Mesendoderm (in vitro differentiated cells): ENCODE measurements at regions not wholly inside any gene's neighbourhood (a gene's known extent, or its start where the extent isn't known, plus 50 kb on each side); places are given as distances from the start of the nearest gene placed in this dataset.

Experiments
- DNase-seq: peaks from one replicate; pipeline ENCODE4 v3.0.0; 2013
- H2AK5ac ChIP-seq: 2 replicates; pipeline ENCODE4 v1.6.1; 2013; ENCODE audit warnings: low read length, inconsistent platforms
- H2BK120ac ChIP-seq: 2 replicates; pipeline ENCODE4 v1.6.1; 2013; ENCODE audit warnings: low read depth, mild to moderate bottlenecking, low read length, moderate library complexity, mixed read lengths
- H2BK15ac ChIP-seq: replicated peaks from 2 replicates; pipeline ENCODE4 v1.6.1; 2013; ENCODE audit warnings: low read depth, mild to moderate bottlenecking, moderate library complexity
- H2BK5ac ChIP-seq: 2 replicates; pipeline ENCODE4 v1.6.1; 2013; ENCODE audit warnings: low read length, inconsistent platforms
- H3K18ac ChIP-seq: 2 replicates; pipeline ENCODE4 v1.6.1; 2013; ENCODE audit warnings: mild to moderate bottlenecking, low read length, mixed read lengths
- H3K23ac ChIP-seq: one replicate; pipeline ENCODE4 v1.6.1; 2013; ENCODE audit warnings: low read length
- H3K27ac ChIP-seq: 2 replicates; pipeline ENCODE4 v1.5.1; 2013; ENCODE audit warnings: low read depth, mild to moderate bottlenecking, inconsistent platforms, low read length, moderate library complexity
- H3K27me3 ChIP-seq: 2 replicates; pipeline ENCODE4 v1.6.1; 2013; ENCODE audit warnings: low read length, control low read depth, mild to moderate bottlenecking, inconsistent platforms; ENCODE audit not compliant: insufficient read depth, poor library complexity
- H3K36me3 ChIP-seq: 2 replicates; pipeline ENCODE4 v1.6.1; 2013; ENCODE audit warnings: low read length, inconsistent platforms; ENCODE audit not compliant: control insufficient read depth, insufficient read depth
- H3K4ac ChIP-seq: one replicate; pipeline ENCODE4 v1.6.1; 2013; ENCODE audit warnings: low read depth, mild to moderate bottlenecking, low read length, moderate library complexity
- H3K4me1 ChIP-seq: 2 replicates; pipeline ENCODE4 v1.6.1; 2013; ENCODE audit warnings: low read depth, low read length, inconsistent platforms; ENCODE audit not compliant: control insufficient read depth
- H3K4me2 ChIP-seq: 2 replicates; pipeline ENCODE4 v1.6.1; 2013; ENCODE audit warnings: low read length
- H3K4me3 ChIP-seq: 2 replicates; pipeline ENCODE4 v1.5.1; 2013; ENCODE audit warnings: mild to moderate bottlenecking, low read length
- H3K56ac ChIP-seq: one replicate; pipeline ENCODE4 v1.6.1; 2013; ENCODE audit warnings: low read length
- H3K79me1 ChIP-seq: 2 replicates; pipeline ENCODE4 v1.6.1; 2013; ENCODE audit warnings: low read length, inconsistent platforms
- H3K79me2 ChIP-seq: 2 replicates; pipeline ENCODE4 v1.6.1; 2013; ENCODE audit warnings: mild to moderate bottlenecking, low read length; ENCODE audit not compliant: control insufficient read depth, insufficient read depth
- H3K9ac ChIP-seq: 2 replicates; pipeline ENCODE4 v1.6.1; 2013; ENCODE audit warnings: low read length, inconsistent platforms
- H4K5ac ChIP-seq: one replicate; pipeline ENCODE4 v1.6.1; 2013; ENCODE audit warnings: low read length
- H4K8ac ChIP-seq: one replicate; pipeline ENCODE4 v1.6.1; 2013; ENCODE audit warnings: low read depth, mild to moderate bottlenecking, control low read depth, low read length, moderate library complexity
- WGBS: extraction: QIAGEN DNeasy Blood & Tissue Kit; methylation state at CpG from one replicate; pipeline ENCODE4 v1.1.7; 2013; ENCODE audit warnings: low lambda C conversion rate, missing lambda C conversion rate; ENCODE audit not compliant: insufficient coverage; ENCODE audit errors: extremely low coverage; 5-methylcytosine and 5-hydroxymethylcytosine counted together

- H3K4me3 ChIP-seq = no peak overlapping the region
Observed at GRCh38 chr10:4076983-4077382, 292.0 kb upstream of the KLF6 start.

GRCh38 chr10:4075443-4075842 is 290.4 kb upstream of the KLF6 start:
- no peak overlapping the region for H3K9ac ChIP-seq
- no peak overlapping the region for H3K56ac ChIP-seq
- H3K4me2 ChIP-seq = no peak overlapping the region
- H2BK5ac ChIP-seq = no peak overlapping the region
- H3K4me3 ChIP-seq = no peak overlapping the region
- no peak overlapping the region for H3K4ac ChIP-seq
- H3K79me1 ChIP-seq = no peaks in the 10 kb centered on the region
- H3K4me1 ChIP-seq = no peaks in the 10 kb centered on the region
- WGBS = no CpG with 5 or more reads among the region's 7 CpGs
- H2AK5ac ChIP-seq = no peak overlapping the region
- DNase-seq = no peak
- H2BK15ac ChIP-seq = no peak overlapping the region
- H3K36me3 ChIP-seq = no peaks in the 10 kb centered on the region
- no peak overlapping the region for H4K5ac ChIP-seq
- H3K23ac ChIP-seq = no peak overlapping the region
- H2BK120ac ChIP-seq = no peak overlapping the region
- no peak overlapping the region for H3K27ac ChIP-seq
- no peaks in the 10 kb centered on the region for H3K79me2 ChIP-seq
- H3K18ac ChIP-seq = no peak overlapping the region
- H3K27me3 ChIP-seq = no peaks in the 10 kb centered on the region
- H4K8ac ChIP-seq = no peak overlapping the region

More at GRCh38 chr10:4076983-4077382, 292.0 kb upstream of the KLF6 start:
- no peak overlapping the region for H4K8ac ChIP-seq
- no peaks in the 10 kb centered on the region for H3K79me2 ChIP-seq
- H2AK5ac ChIP-seq = no peak overlapping the region
- H3K27me3 ChIP-seq = no peaks in the 10 kb centered on the region
- H3K4me1 ChIP-seq = no peaks in the 10 kb centered on the region
- H2BK15ac ChIP-seq = no peak overlapping the region
- no peak overlapping the region for H3K4ac ChIP-seq
- no peak overlapping the region for H2BK120ac ChIP-seq
- H3K56ac ChIP-seq = no peak overlapping the region
- DNase-seq = no peak
- H3K79me1 ChIP-seq = no peaks in the 10 kb centered on the region
- no peak overlapping the region for H4K5ac ChIP-seq
- no peak overlapping the region for H2BK5ac ChIP-seq
- H3K23ac ChIP-seq = no peak overlapping the region
- H3K4me2 ChIP-seq = no peak overlapping the region
- H3K18ac ChIP-seq = no peak overlapping the region
- no peak overlapping the region for H3K9ac ChIP-seq
- no peak overlapping the region for H3K27ac ChIP-seq
- no CpG with 5 or more reads among the region's 9 CpGs for WGBS
- H3K36me3 ChIP-seq = no peaks in the 10 kb centered on the region

- H3K18ac ChIP-seq = no peak overlapping the region
- no peak overlapping the region for H3K4me2 ChIP-seq
- H2BK15ac ChIP-seq = no peak overlapping the region
- H3K79me1 ChIP-seq = no peaks in the 10 kb centered on the region
- no peak overlapping the region for H4K5ac ChIP-seq
- no peaks in the 10 kb centered on the region for H3K79me2 ChIP-seq
- no peaks in the 10 kb centered on the region for H3K36me3 ChIP-seq
- H3K4ac ChIP-seq = no peak overlapping the region
- no peaks in the 10 kb centered on the region for H3K4me1 ChIP-seq
- DNase-seq = no peak
- no peak overlapping the region for H3K9ac ChIP-seq
- no peak overlapping the region for H2BK120ac ChIP-seq
- no peak overlapping the region for H3K23ac ChIP-seq
- H3K4me3 ChIP-seq = no peak overlapping the region
- no peak overlapping the region for H4K8ac ChIP-seq
- H3K27ac ChIP-seq = no peak overlapping the region
- H2BK5ac ChIP-seq = no peak overlapping the region
- H3K27me3 ChIP-seq = no peaks in the 10 kb centered on the region
- H2AK5ac ChIP-seq = no peak overlapping the region
- no peak overlapping the region for H3K56ac ChIP-seq
- WGBS = no CpG with 5 or more reads among the region's 10 CpGs
Observed at GRCh38 chr10:4074545-4075407, 289.8 kb upstream of the KLF6 start.

GRCh38 chr10:4073912-4074311 is 288.9 kb upstream of the KLF6 start:
- H3K23ac ChIP-seq = no peak overlapping the region
- no peak overlapping the region for H3K4me3 ChIP-seq
- H3K4me1 ChIP-seq = no peaks in the 10 kb centered on the region
- H4K5ac ChIP-seq = no peak overlapping the region
- H3K9ac ChIP-seq = no peak overlapping the region
- H3K56ac ChIP-seq = no peak overlapping the region
- no peaks in the 10 kb centered on the region for H3K27me3 ChIP-seq
- no peak overlapping the region for H3K27ac ChIP-seq
- H3K4me2 ChIP-seq = no peak overlapping the region
- H2AK5ac ChIP-seq = no peak overlapping the region
- no peaks in the 10 kb centered on the region for H3K79me2 ChIP-seq
- no peak overlapping the region for H3K4ac ChIP-seq
- no peaks in the 10 kb centered on the region for H3K79me1 ChIP-seq
- no peak for DNase-seq
- no peak overlapping the region for H2BK5ac ChIP-seq
- no peaks in the 10 kb centered on the region for H3K36me3 ChIP-seq
- no peak overlapping the region for H2BK120ac ChIP-seq
- WGBS = no CpG with 5 or more reads among the region's 1 CpG
- no peak overlapping the region for H4K8ac ChIP-seq
- H2BK15ac ChIP-seq = no peak overlapping the region
- no peak overlapping the region for H3K18ac ChIP-seq

- no peaks in the 10 kb centered on the region for H3K36me3 ChIP-seq
- no peak overlapping the region for H3K4me3 ChIP-seq
- H3K27me3 ChIP-seq = no peaks in the 10 kb centered on the region
- no peak overlapping the region for H2BK5ac ChIP-seq
- no peak overlapping the region for H3K18ac ChIP-seq
- no peaks in the 10 kb centered on the region for H3K79me2 ChIP-seq
- WGBS = no CpG with 5 or more reads among the region's 11 CpGs
- no peak overlapping the region for H2AK5ac ChIP-seq
- H3K23ac ChIP-seq = no peak overlapping the region
- no peak overlapping the region for H3K27ac ChIP-seq
- H3K4me1 ChIP-seq = no peaks in the 10 kb centered on the region
- DNase-seq = no peak
- no peak overlapping the region for H4K8ac ChIP-seq
- H2BK15ac ChIP-seq = no peak overlapping the region
- no peak overlapping the region for H3K4me2 ChIP-seq
- no peak overlapping the region for H4K5ac ChIP-seq
- H3K9ac ChIP-seq = no peak overlapping the region
- H3K56ac ChIP-seq = no peak overlapping the region
- no peak overlapping the region for H2BK120ac ChIP-seq
- no peaks in the 10 kb centered on the region for H3K79me1 ChIP-seq
- no peak overlapping the region for H3K4ac ChIP-seq
Observed at GRCh38 chr10:4070921-4071660, 286.1 kb upstream of the KLF6 start.
